Transverse colon (tissue), 4 donors: ENCODE measurements at regions not wholly inside any gene's neighbourhood (a gene's known extent, or its start where the extent isn't known, plus 50 kb on each side); places are given as distances from the start of the nearest gene placed in this dataset.

Source experiments
- POLR2A ChIP-seq: fragments of 450-650 bp; IDR thresholded peaks from one replicate; pipeline ENCODE4 v1.6.1; 2016; ENCODE audit warnings: antibody characterized with exemption, mild to moderate bottlenecking, moderate library complexity
- POLR2AphosphoS5 ChIP-seq, 3 donors: sonication (generic); formaldehyde crosslinking; IDR thresholded peaks; one replicate each; pipeline ENCODE4 v1.6.1; 2016; ENCODE audit warnings: antibody characterized with exemption in 3 of 3
- TF ChIP-seq, protein P1 (sequence below), 5 experiments: fragments of 200-600 bp in 3 of 5; fragments of 450-650 bp in 2 of 5; sonication (generic) in 3 of 5; IDR thresholded peaks; 1 replicate in 2 of 5; 2 replicates in 3 of 5; pipeline ENCODE4 v1.5.1; 2016 to 2017; ENCODE audit warnings: antibody characterized with exemption in 5 of 5, inconsistent platforms in 3 of 5, mild to moderate bottlenecking in 2 of 5, moderate library complexity in 1 of 5

GRCh38 chr10:42911359-42911758, 128.8 kb downstream of the BMS1 start:
- TF ChIP-seq, protein P1, sequence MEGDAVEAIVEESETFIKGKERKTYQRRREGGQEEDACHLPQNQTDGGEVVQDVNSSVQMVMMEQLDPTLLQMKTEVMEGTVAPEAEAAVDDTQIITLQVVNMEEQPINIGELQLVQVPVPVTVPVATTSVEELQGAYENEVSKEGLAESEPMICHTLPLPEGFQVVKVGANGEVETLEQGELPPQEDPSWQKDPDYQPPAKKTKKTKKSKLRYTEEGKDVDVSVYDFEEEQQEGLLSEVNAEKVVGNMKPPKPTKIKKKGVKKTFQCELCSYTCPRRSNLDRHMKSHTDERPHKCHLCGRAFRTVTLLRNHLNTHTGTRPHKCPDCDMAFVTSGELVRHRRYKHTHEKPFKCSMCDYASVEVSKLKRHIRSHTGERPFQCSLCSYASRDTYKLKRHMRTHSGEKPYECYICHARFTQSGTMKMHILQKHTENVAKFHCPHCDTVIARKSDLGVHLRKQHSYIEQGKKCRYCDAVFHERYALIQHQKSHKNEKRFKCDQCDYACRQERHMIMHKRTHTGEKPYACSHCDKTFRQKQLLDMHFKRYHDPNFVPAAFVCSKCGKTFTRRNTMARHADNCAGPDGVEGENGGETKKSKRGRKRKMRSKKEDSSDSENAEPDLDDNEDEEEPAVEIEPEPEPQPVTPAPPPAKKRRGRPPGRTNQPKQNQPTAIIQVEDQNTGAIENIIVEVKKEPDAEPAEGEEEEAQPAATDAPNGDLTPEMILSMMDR (IDR thresholded peaks at IDR 0.05), result no peak
- no peak for TF ChIP-seq POLR2A
- TF ChIP-seq POLR2AphosphoS5 (IDR thresholded peaks at IDR 0.05), result no peak
